Mesothelial cell of epicardium (in vitro differentiated cells): ENCODE measurements at regions not wholly inside any gene's neighbourhood (a gene's known extent, or its start where the extent isn't known, plus 50 kb on each side); places are given as distances from the start of the nearest gene placed in this dataset.
A peak's percentile ranks its signal among the peaks of the same experiment; 100 is the strongest.

Experiments used
- DNase-seq, 2 experiments: peaks; one replicate each; pipeline ENCODE4 v3.0.0; 2021; ENCODE audit warnings: low spot score in 2 of 2; ENCODE audit not compliant: unreplicated experiment in 2 of 2
- H3K27ac Mint-ChIP-seq: 2 replicates; pipeline ENCODE4 v1.8.0; 2021; ENCODE audit warnings: mixed read lengths
- H3K27me3 Mint-ChIP-seq: 2 replicates; pipeline ENCODE4 v1.8.0; 2021; ENCODE audit warnings: low read depth, mixed read lengths
- H3K36me3 Mint-ChIP-seq: 2 replicates; pipeline ENCODE4 v1.8.0; 2021; ENCODE audit warnings: mixed read lengths
- H3K4me1 Mint-ChIP-seq: 2 replicates; pipeline ENCODE4 v1.8.0; 2021; ENCODE audit warnings: mixed read lengths
- H3K4me3 Mint-ChIP-seq: 2 replicates; pipeline ENCODE4 v1.8.0; 2021; ENCODE audit warnings: mild to moderate bottlenecking, moderate library complexity, mixed read lengths
- H3K9me3 Mint-ChIP-seq: 2 replicates; pipeline ENCODE4 v1.8.0; 2021; ENCODE audit warnings: mixed read lengths
- TF ChIP-seq, protein P1 (sequence below): fragments of 200-600 bp; sonication (generic); IDR thresholded peaks from one replicate; pipeline ENCODE4 v1.5.0; 2021; ENCODE audit warnings: antibody characterized with exemption; ENCODE audit not compliant: unreplicated experiment

- Mint-ChIP-seq H3K4me1 (peaks cover 28% of the 10 kb centered on the region), H3K9me3 (peaks cover 18% of the 10 kb centered on the region), H3K36me3 (peaks cover 12% of the 10 kb centered on the region), H3K27me3 (no peaks in the 10 kb centered on the region), H3K27ac (peak overlapping the region; percentile 27), H3K4me3 (no peak overlapping the region)
- TF ChIP-seq, protein P1, sequence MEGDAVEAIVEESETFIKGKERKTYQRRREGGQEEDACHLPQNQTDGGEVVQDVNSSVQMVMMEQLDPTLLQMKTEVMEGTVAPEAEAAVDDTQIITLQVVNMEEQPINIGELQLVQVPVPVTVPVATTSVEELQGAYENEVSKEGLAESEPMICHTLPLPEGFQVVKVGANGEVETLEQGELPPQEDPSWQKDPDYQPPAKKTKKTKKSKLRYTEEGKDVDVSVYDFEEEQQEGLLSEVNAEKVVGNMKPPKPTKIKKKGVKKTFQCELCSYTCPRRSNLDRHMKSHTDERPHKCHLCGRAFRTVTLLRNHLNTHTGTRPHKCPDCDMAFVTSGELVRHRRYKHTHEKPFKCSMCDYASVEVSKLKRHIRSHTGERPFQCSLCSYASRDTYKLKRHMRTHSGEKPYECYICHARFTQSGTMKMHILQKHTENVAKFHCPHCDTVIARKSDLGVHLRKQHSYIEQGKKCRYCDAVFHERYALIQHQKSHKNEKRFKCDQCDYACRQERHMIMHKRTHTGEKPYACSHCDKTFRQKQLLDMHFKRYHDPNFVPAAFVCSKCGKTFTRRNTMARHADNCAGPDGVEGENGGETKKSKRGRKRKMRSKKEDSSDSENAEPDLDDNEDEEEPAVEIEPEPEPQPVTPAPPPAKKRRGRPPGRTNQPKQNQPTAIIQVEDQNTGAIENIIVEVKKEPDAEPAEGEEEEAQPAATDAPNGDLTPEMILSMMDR, result no peak
- no peak for DNase-seq
Observed at GRCh38 chr21:22278366-22278765, 1280.2 kb downstream of the NCAM2 start.

DNA sequence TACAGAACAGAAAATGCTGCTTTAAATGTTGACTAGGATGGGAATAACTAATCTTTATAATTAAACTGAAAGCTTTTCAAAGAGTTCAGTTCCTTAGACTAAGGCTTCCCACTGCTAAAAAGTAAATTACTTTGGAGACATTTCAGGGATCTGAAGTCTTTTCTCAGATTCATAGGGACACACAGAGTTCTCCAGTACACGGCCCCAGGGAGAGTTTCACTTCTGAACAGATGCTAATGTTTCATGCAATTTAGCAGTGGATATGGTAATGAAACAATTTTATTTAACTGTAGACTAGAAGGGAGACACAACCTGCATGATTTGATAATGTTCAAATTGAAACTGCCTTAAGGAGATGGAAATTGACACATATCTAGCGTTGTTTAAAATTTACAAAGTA, 1282.6 kb downstream of the NCAM2 start:
- DNase-seq, result no peak
- Mint-ChIP-seq H3K27me3 (no peaks in the 10 kb centered on the region), H3K9me3 (peaks cover 7% of the 10 kb centered on the region), H3K36me3 (peaks cover 7% of the 10 kb centered on the region), H3K27ac (peak overlapping the region; percentile 11), H3K4me3 (no peak overlapping the region), H3K4me1 (peaks cover 28% of the 10 kb centered on the region)
- TF ChIP-seq, protein P1, result no peak

DNA sequence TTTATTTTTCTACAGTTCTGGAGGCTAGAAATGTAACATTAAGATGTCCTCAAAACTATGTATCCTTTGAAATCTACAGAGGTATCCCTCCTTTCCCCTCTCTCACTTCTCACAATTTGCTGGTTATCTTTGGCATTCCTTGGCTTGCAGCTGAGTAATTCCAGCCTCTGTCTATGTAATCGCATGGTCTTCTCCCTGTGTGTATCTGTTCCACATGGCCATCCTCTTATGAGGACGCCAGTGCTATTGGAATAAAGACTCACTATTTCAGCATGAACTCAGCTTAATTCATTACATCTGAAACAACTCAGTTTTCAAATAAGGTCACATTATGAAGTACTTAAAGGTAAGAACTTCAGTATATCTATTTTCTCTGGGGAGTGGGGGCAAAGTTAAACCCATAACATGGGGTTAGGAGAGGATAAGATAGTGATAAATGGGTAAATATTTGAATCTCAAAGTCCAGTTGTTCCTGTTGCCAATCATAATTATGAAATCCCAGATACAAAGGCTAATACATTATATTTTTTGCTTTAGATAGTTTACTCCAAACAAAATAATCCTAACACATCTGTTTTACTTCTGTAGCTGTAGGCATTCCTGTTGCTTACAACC, 1290.8 kb downstream of the NCAM2 start:
- Mint-ChIP-seq H3K9me3 (peaks cover 29% of the 10 kb centered on the region), H3K4me3 (no peak overlapping the region), H3K4me1 (no peaks in the 10 kb centered on the region), H3K27ac (no peak overlapping the region), H3K27me3 (no peaks in the 10 kb centered on the region), H3K36me3 (peaks cover 27% of the 10 kb centered on the region)
- TF ChIP-seq, protein P1, result no peak
- no peak for DNase-seq

DNA sequence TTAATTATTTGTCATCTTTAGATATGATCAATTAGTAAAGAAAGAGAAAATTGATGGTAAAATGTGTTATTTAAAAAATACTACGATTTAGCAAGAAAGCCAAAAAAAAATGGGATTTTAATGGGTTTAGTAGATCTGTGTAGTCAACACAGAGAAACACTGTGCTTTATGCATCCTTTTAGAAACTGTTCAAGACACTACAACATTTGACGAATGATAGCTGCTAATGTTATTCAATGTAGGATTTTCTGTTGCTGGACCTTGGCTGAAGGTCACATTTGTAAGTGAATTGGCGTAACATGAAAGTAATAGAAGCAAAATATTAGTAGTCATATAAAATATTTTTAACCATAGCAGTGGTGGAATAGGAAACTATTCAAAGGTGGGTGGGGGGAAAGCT, 1293.9 kb downstream of the NCAM2 start:
- Mint-ChIP-seq H3K4me1 (no peaks in the 10 kb centered on the region), H3K9me3 (peaks cover 15% of the 10 kb centered on the region), H3K27ac (no peak overlapping the region), H3K4me3 (no peak overlapping the region), H3K27me3 (no peaks in the 10 kb centered on the region), H3K36me3 (peaks cover 11% of the 10 kb centered on the region)
- TF ChIP-seq, protein P1, result no peak
- DNase-seq, result no peak

GRCh38 chr21:22297575-22297974, 1299.4 kb downstream of the NCAM2 start:
- Mint-ChIP-seq H3K27ac (no peak overlapping the region), H3K4me3 (no peak overlapping the region), H3K27me3 (no peaks in the 10 kb centered on the region), H3K36me3 (peaks cover 27% of the 10 kb centered on the region), H3K9me3 (peaks cover 19% of the 10 kb centered on the region), H3K4me1 (no peaks in the 10 kb centered on the region)
- TF ChIP-seq, protein P1, result no peak
- DNase-seq, result no peak
